ENCODE measurements at regions not wholly inside any gene's neighbourhood (a gene's known extent, or its start where the extent isn't known, plus 50 kb on each side); places are given as distances from the start of the nearest gene placed in this dataset.
"Not testable (repeated sequence)": the region's sequence is repeated elsewhere in the genome, so short reads cannot be mapped to it uniquely, and the experiment has no call there.

DNA sequence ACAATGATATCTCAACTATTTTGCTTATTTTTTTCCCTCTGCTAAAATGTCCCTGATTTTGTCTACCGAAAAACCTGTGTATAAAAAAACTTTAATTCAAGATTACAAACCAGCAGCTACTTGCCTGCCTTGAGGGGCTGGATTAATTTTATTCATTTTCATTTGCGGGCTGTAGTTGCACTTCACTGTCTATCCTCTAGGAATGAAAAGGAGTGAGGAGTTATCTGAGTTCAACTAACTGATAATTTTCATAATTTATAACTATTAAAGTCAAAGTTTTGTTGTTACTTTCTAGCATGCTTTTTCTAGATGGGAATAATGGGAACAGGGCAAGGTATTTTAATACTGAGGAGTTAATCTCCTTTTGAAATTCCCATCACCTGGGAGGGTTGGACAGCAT, 50.3 kb upstream of the AGTPBP1 start:
- DNase-seq (ENCODE audit: low spot score in 2 of 2); H3K4me3 ChIP-seq; H3K27me3 ChIP-seq (ENCODE audit: low read depth); in situ Hi-C loops (cut with MboI; ENCODE audit: low sequenced_read_pairs); H3K36me3 ChIP-seq (replicated peaks); H3K9me3 ChIP-seq; H3K4me1 ChIP-seq: not testable (repeated sequence)

- DNase-seq (ENCODE audit: low spot score in 2 of 2); H3K27me3 ChIP-seq (ENCODE audit: low read depth); H3K4me1 ChIP-seq; H3K36me3 ChIP-seq (replicated peaks); H3K4me3 ChIP-seq; H3K9me3 ChIP-seq; in situ Hi-C loops (cut with MboI; ENCODE audit: low sequenced_read_pairs): not testable (repeated sequence)
These were observed 61.4 kb upstream of the AGTPBP1 start for GRCh38 chr9:85802978-85803695.

GRCh38 chr9:85804847-85805133, 63.0 kb upstream of the AGTPBP1 start:
- H3K9me3 ChIP-seq; H3K36me3 ChIP-seq (replicated peaks); in situ Hi-C loops (cut with MboI; ENCODE audit: low sequenced_read_pairs); H3K27me3 ChIP-seq (ENCODE audit: low read depth); H3K4me1 ChIP-seq: not testable (repeated sequence)
- DNase-seq (ENCODE audit: low spot score in 2 of 2) = peak in 1 of 2 experiments; percentile 29
- H3K4me3 ChIP-seq = peak overlapping the region; percentile 51

- H3K27me3 ChIP-seq (ENCODE audit: low read depth); H3K36me3 ChIP-seq (replicated peaks); H3K9me3 ChIP-seq; H3K4me1 ChIP-seq; in situ Hi-C loops (cut with MboI; ENCODE audit: low sequenced_read_pairs): not testable (repeated sequence)
- DNase-seq (ENCODE audit: low spot score in 2 of 2) = peak; percentile 66 to 82
- peak overlapping the region; percentile 51 for H3K4me3 ChIP-seq
These were observed 63.6 kb upstream of the AGTPBP1 start for GRCh38 chr9:85805134-85806005.

DNA sequence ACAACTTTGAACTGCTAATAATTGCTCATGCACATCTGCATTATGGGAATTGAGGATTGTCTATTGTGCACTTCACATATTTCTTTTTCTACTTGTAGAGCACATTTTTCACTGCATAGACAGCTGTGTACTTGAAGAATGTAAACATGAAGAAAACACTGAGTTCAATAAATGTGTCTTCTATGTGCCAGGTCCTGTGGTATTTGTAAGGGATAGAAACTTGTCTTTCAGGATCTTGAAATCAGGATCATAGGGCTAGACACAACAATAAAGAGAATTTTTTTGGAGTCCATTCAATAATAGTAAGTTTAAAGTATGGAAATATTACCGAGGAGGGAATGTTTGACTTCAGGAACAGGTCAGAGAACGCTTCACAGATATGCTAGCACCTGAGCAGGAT, 66.6 kb upstream of the AGTPBP1 start:
- H3K9me3 ChIP-seq; H3K4me3 ChIP-seq; H3K4me1 ChIP-seq; H3K27me3 ChIP-seq (ENCODE audit: low read depth); H3K36me3 ChIP-seq (replicated peaks); DNase-seq (ENCODE audit: low spot score in 2 of 2); in situ Hi-C loops (cut with MboI; ENCODE audit: low sequenced_read_pairs): not testable (repeated sequence)

GRCh38 chr9:85813388-85813787, 71.6 kb upstream of the AGTPBP1 start:
- DNase-seq (ENCODE audit: low spot score in 2 of 2); H3K9me3 ChIP-seq; in situ Hi-C loops (cut with MboI; ENCODE audit: low sequenced_read_pairs); H3K4me1 ChIP-seq; H3K27me3 ChIP-seq (ENCODE audit: low read depth); H3K36me3 ChIP-seq (replicated peaks); H3K4me3 ChIP-seq: not testable (repeated sequence)

- in situ Hi-C loops (cut with MboI; ENCODE audit: low sequenced_read_pairs); DNase-seq (ENCODE audit: low spot score in 2 of 2): not testable (repeated sequence)
These were observed 73.0 kb upstream of the AGTPBP1 start for GRCh38 chr9:85814800-85815199.

DNA sequence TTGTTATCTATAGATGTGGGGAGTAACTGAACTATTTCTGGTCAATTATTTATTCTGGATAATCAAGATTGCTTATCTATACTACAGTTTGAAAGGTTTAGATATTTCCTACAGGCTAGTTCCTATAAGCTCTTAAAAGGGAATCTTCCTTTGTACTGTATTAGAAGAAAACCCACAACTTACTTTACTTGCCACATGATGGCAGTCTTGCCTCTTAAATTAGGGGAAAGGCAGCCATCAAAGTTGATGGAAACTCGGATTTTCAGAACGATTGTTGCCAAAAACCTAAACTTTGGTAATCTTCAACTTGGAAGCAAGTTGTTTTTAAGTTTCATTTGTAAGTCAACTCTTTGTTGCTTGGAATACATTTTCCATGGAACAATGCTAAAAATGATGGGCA, 77.2 kb upstream of the AGTPBP1 start:
- in situ Hi-C loops (cut with MboI; ENCODE audit: low sequenced_read_pairs); H3K4me3 ChIP-seq; H3K9me3 ChIP-seq; H3K36me3 ChIP-seq (replicated peaks); H3K27me3 ChIP-seq (ENCODE audit: low read depth); H3K4me1 ChIP-seq: not testable (repeated sequence)
- peak; percentile 19 to 34 for DNase-seq (ENCODE audit: low spot score in 2 of 2)

More at GRCh38 chr9:85814800-85815199, 73.0 kb upstream of the AGTPBP1 start:
- not testable (repeated sequence) for H3K4me1 ChIP-seq; H3K27me3 ChIP-seq (ENCODE audit: low read depth); H3K36me3 ChIP-seq (replicated peaks); H3K4me3 ChIP-seq; H3K9me3 ChIP-seq

GRCh38 chr9:85820598-85820997, 78.8 kb upstream of the AGTPBP1 start:
- H3K4me3 ChIP-seq; in situ Hi-C loops (cut with MboI; ENCODE audit: low sequenced_read_pairs); H3K4me1 ChIP-seq; H3K9me3 ChIP-seq; H3K36me3 ChIP-seq (replicated peaks); H3K27me3 ChIP-seq (ENCODE audit: low read depth); DNase-seq (ENCODE audit: low spot score in 2 of 2): not testable (repeated sequence)

DNA sequence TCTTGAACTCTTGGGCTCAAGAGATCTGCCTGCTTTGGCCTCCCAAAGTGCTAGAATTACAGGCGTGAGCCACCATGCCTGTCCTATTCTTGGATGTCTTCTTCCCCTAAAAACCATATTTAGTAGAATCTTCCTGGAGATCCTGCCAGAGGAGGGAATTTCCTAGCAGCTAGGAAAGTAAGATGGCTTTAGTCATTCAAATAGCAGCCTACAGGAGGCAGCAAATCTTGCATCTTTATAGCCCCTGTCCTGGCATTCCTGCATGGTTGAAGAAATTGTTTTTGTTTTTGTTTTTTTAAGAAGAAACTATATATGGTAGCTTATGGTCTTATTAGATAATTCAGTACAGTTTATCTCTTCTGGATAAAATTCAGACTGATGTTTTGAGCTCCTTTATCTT, 83.2 kb upstream of the AGTPBP1 start:
- not testable (repeated sequence) for H3K4me1 ChIP-seq; H3K27me3 ChIP-seq (ENCODE audit: low read depth); H3K4me3 ChIP-seq; H3K36me3 ChIP-seq (replicated peaks); H3K9me3 ChIP-seq; DNase-seq (ENCODE audit: low spot score in 2 of 2)
- in situ Hi-C loops (cut with MboI; ENCODE audit: low sequenced_read_pairs) = loop anchor here (25.0 kb wide), 1 partner anchor 212 kb away; no protein-coding TSS in a partner anchor

DNA sequence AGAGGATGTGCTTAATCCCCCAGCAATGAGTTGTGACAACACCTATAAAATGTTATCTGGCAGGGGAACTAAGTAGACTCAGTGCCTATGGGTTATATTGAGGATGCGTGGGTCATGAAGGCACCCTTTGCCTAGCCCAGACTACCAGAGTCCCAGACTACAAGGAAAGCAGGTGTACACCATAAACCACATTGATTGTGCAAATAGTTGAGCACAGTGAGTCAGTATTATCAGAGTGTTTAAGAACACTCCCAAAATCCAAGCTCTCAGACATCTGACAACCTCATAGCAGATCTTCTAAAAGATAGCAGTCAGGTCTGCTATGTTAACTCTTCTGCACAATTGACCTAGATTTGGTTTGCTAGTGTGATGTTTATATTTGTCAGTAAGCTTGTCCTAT, 92.8 kb upstream of the AGTPBP1 start:
- DNase-seq (ENCODE audit: low spot score in 2 of 2); H3K27me3 ChIP-seq (ENCODE audit: low read depth); H3K4me1 ChIP-seq; H3K4me3 ChIP-seq; H3K9me3 ChIP-seq; H3K36me3 ChIP-seq (replicated peaks): not testable (repeated sequence)
- in situ Hi-C loops (cut with MboI; ENCODE audit: low sequenced_read_pairs) = loop anchor here (25.0 kb wide), 1 partner anchor 203 kb away; no protein-coding TSS in a partner anchor

DNA sequence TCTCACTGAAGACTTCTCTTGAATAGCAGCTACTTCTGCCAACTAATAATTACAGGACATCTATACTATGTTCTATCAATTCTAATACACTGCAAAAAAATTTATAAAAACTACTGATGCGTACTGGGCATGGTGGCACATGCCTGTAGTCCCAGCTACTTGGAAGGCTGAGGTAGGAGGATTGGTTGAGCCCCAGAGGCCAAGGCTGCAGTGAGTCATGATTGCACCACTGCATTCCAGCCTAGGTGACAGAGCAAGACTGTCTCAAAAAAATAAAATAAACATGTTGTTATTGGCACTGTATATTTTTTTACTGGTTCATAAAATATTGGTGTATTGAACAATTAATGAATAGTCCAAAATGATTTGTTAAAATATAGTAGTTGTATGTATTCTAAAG, 97.0 kb upstream of the NAA35 start:
- in situ Hi-C loops (cut with MboI; ENCODE audit: low sequenced_read_pairs) = loop anchor here (25.0 kb wide), 1 partner anchor 193 kb away; no protein-coding TSS in a partner anchor
- H3K4me3 ChIP-seq; H3K27me3 ChIP-seq (ENCODE audit: low read depth); DNase-seq (ENCODE audit: low spot score in 2 of 2); H3K9me3 ChIP-seq; H3K4me1 ChIP-seq: not testable (repeated sequence)
- H3K36me3 ChIP-seq (replicated peaks) = peaks cover 11% of the 10 kb centered on the region; the same call in 1 of the 2 replicates

DNA sequence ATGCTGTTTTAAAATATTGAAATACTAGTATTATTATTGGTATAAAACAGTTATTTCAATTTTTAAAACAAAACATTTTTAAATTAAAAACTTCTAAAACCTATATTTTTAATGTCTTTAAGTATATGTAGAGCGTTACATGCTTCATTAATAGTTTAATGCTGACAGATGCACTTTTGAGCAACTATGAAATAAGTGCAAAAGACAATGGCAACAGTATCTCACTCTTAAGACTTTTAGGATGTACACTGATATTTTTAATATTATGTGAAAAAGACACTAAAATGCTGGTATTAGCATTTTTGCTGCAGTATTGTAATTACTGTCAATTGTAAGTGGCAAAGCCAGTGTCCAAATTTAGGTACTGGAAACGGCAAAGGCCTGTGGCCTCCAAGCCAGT, 93.2 kb upstream of the NAA35 start:
- H3K36me3 ChIP-seq (replicated peaks); DNase-seq (ENCODE audit: low spot score in 2 of 2); H3K9me3 ChIP-seq; H3K27me3 ChIP-seq (ENCODE audit: low read depth); H3K4me3 ChIP-seq; H3K4me1 ChIP-seq: not testable (repeated sequence)
- in situ Hi-C loops (cut with MboI; ENCODE audit: low sequenced_read_pairs) = loop anchor here (25.0 kb wide), 1 partner anchor 190 kb away; no protein-coding TSS in a partner anchor

DNA sequence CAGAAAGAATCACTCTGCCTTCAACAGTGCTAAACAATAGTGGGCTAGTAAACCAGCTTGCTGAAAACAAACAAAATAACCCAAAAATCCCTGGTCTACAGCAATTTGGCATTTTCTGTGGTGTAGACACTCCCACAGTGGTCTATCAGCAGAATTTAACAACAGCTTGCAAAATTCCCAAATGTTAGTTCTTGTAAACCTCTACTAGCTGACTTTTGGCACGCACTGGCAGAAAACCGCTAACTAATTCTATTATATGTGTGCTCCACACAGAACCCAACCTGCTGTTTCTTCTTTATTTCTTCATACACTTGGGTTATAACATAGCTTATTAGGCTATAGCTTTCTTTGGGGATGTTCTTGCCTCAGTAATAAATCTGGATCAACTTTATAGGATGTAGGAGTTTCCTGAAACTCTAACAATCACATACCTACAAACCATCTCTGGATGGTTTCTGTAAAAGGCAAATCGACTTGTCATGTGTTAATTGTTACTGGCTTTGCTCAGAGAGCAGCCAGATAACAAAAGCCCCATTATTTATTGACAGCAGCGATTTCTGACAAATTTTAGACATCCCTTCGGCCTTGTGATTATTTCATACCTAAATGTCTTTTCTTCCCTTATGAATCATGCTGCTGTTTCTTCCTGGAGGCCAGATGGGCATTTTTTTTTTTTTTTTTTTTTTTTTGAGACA, 82.7 kb upstream of the NAA35 start:
- in situ Hi-C loops (cut with MboI; ENCODE audit: low sequenced_read_pairs) = no loop called here
- Histone ChIP-seq H3K36me3 (replicated peaks) (no peaks in the 10 kb centered on the region), H3K4me1 (no peaks in the 10 kb centered on the region), H3K9me3 (no peaks in the 10 kb centered on the region), H3K4me3 (no peak overlapping the region), H3K27me3 (ENCODE audit: low read depth) (no peaks in the 10 kb centered on the region)
- no peak for DNase-seq (ENCODE audit: low spot score in 2 of 2)
